ENCODE measurements at regions not wholly inside any gene's neighbourhood (a gene's known extent, or its start where the extent isn't known, plus 50 kb on each side); places are given as distances from the start of the nearest gene placed in this dataset.

- no peak for DNase-seq (ENCODE audit: low read depth)
- TF ChIP-seq CTCF (IDR thresholded peaks at IDR 0.05; ENCODE audit: control insufficient read depth, insufficient read depth, low read depth, low read length, missing control alignments), result no peak
- no peak overlapping the region for H3K4me3 ChIP-seq (ENCODE audit: control insufficient read depth, low read depth, low read length)
These were observed 92.9 kb downstream of the VEGFA start for GRCh38 chr6:43862925-43863324.

GRCh38 chr6:43861212-43861894, 91.3 kb downstream of the VEGFA start:
- H3K4me3 ChIP-seq (ENCODE audit: control insufficient read depth, low read depth, low read length), result no peak overlapping the region
- DNase-seq (ENCODE audit: low read depth), result no peak
- TF ChIP-seq CTCF (IDR thresholded peaks at IDR 0.05; ENCODE audit: control insufficient read depth, insufficient read depth, low read depth, low read length, missing control alignments), result no peak

GRCh38 chr6:43860285-43860684, 90.3 kb downstream of the VEGFA start:
- no peak overlapping the region for H3K4me3 ChIP-seq (ENCODE audit: control insufficient read depth, low read depth, low read length)
- TF ChIP-seq CTCF (IDR thresholded peaks at IDR 0.05; ENCODE audit: control insufficient read depth, insufficient read depth, low read depth, low read length, missing control alignments), result no peak
- DNase-seq (ENCODE audit: low read depth), result no peak

GRCh38 chr6:43859213-43859612, 89.2 kb downstream of the VEGFA start:
- no peak overlapping the region for H3K4me3 ChIP-seq (ENCODE audit: control insufficient read depth, low read depth, low read length)
- DNase-seq (ENCODE audit: low read depth), result no peak
- TF ChIP-seq CTCF (IDR thresholded peaks at IDR 0.05; ENCODE audit: control insufficient read depth, insufficient read depth, low read depth, low read length, missing control alignments), result no peak

GRCh38 chr6:43858161-43859153, 88.4 kb downstream of the VEGFA start:
- no peak for DNase-seq (ENCODE audit: low read depth)
- no peak for TF ChIP-seq CTCF (IDR thresholded peaks at IDR 0.05; ENCODE audit: control insufficient read depth, insufficient read depth, low read depth, low read length, missing control alignments)
- no peak overlapping the region for H3K4me3 ChIP-seq (ENCODE audit: control insufficient read depth, low read depth, low read length)

GRCh38 chr6:43856005-43856765, 86.2 kb downstream of the VEGFA start:
- H3K4me3 ChIP-seq (ENCODE audit: control insufficient read depth, low read depth, low read length), result no peak overlapping the region
- DNase-seq (ENCODE audit: low read depth), result no peak
- TF ChIP-seq CTCF (IDR thresholded peaks at IDR 0.05; ENCODE audit: control insufficient read depth, insufficient read depth, low read depth, low read length, missing control alignments), result peak; percentile 31
